ENCODE measurements at regions not wholly inside any gene's neighbourhood (a gene's known extent, or its start where the extent isn't known, plus 50 kb on each side); places are given as distances from the start of the nearest gene placed in this dataset.

DNA sequence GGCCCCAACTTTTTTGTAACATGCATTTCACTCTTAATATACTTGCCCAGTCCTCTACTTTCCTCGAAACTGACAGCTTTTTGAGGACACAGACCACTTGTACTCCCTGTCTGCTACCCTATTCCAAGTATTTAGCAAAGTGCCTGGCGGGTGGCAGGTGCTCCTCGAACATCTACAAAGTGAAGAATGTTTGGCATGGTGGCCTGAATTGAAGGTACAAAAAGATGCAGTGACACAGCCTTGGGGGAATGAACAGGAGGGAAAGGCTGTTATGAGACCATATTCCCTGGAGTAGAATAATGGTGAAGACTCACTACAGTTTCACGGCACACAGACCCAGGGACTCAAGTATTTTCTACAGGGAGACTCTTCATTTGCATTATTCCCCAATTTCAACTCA is 590.9 kb downstream of the PRELID2 start:
- BruUV-seq (replicated peaks), result no TSS peak

DNA sequence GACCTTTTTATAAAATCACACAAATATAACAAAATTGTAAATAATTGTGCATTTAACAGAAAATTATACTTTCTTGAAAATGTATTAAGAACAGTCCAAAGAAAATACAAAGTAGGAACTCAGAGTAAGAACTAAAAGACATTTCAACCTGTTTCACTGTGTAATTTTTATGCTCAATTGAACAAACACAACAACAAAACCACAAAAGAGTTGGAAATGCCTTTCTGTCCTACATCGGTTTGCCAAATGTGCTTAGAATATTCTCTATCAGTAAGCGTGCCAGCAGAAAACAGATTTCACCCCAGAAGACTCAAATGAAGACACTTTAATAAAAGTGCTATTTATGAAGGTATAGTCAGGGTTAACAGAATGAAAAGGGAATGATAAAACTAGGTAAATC is 592.1 kb downstream of the PRELID2 start:
- CTCF ChIA-PET, result no interaction called here
- no TSS peak for BruUV-seq (replicated peaks)
- Mint-ChIP-seq H3K9me3 (ENCODE audit: low read depth, unreplicated experiment) (no peaks in the 10 kb centered on the region), H3K4me3 (ENCODE audit: low read depth, unreplicated experiment) (no peak overlapping the region), H3K36me3 (ENCODE audit: insufficient read depth, unreplicated experiment) (no peaks in the 10 kb centered on the region), H3K27ac (ENCODE audit: unreplicated experiment) (no peak overlapping the region), H3K27me3 (ENCODE audit: unreplicated experiment) (no peaks in the 10 kb centered on the region), H3K4me1 (ENCODE audit: low read depth, unreplicated experiment) (peaks cover 36% of the 10 kb centered on the region)
- intact Hi-C loops (cut with micrococcal nuclease; ENCODE audit: unreplicated experiment), result loop anchor here (10.0 kb wide), 1 partner anchor 582 kb away; no protein-coding TSS in a partner anchor
- TF ChIP-seq, protein P1, sequence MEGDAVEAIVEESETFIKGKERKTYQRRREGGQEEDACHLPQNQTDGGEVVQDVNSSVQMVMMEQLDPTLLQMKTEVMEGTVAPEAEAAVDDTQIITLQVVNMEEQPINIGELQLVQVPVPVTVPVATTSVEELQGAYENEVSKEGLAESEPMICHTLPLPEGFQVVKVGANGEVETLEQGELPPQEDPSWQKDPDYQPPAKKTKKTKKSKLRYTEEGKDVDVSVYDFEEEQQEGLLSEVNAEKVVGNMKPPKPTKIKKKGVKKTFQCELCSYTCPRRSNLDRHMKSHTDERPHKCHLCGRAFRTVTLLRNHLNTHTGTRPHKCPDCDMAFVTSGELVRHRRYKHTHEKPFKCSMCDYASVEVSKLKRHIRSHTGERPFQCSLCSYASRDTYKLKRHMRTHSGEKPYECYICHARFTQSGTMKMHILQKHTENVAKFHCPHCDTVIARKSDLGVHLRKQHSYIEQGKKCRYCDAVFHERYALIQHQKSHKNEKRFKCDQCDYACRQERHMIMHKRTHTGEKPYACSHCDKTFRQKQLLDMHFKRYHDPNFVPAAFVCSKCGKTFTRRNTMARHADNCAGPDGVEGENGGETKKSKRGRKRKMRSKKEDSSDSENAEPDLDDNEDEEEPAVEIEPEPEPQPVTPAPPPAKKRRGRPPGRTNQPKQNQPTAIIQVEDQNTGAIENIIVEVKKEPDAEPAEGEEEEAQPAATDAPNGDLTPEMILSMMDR (IDR thresholded peaks at IDR 0.05; ENCODE audit: unreplicated experiment), result no peak
- DNase-seq, result no peak

More for the DNA sequence above, 590.9 kb downstream of the PRELID2 start:
- intact Hi-C loops (cut with micrococcal nuclease; ENCODE audit: unreplicated experiment), result loop anchor here (10.0 kb wide), 1 partner anchor 581 kb away; no protein-coding TSS in a partner anchor
- no peaks in the 10 kb centered on the region for H3K9me3 Mint-ChIP-seq (ENCODE audit: low read depth, unreplicated experiment)
- no peaks in the 10 kb centered on the region for H3K27me3 Mint-ChIP-seq (ENCODE audit: unreplicated experiment)
- H3K4me1 Mint-ChIP-seq (ENCODE audit: low read depth, unreplicated experiment), result peaks cover 30% of the 10 kb centered on the region
- H3K27ac Mint-ChIP-seq (ENCODE audit: unreplicated experiment), result no peak overlapping the region
- TF ChIP-seq, protein P1 (IDR thresholded peaks at IDR 0.05; ENCODE audit: unreplicated experiment), result no peak
- CTCF ChIA-PET, result interaction anchor here (1.0 kb wide), 1 partner anchor 18 kb away, joined by 3 read pairs; no protein-coding TSS in a partner anchor
- H3K4me3 Mint-ChIP-seq (ENCODE audit: low read depth, unreplicated experiment), result no peak overlapping the region
- DNase-seq, result no peak
- H3K36me3 Mint-ChIP-seq (ENCODE audit: insufficient read depth, unreplicated experiment), result no peaks in the 10 kb centered on the region

DNA sequence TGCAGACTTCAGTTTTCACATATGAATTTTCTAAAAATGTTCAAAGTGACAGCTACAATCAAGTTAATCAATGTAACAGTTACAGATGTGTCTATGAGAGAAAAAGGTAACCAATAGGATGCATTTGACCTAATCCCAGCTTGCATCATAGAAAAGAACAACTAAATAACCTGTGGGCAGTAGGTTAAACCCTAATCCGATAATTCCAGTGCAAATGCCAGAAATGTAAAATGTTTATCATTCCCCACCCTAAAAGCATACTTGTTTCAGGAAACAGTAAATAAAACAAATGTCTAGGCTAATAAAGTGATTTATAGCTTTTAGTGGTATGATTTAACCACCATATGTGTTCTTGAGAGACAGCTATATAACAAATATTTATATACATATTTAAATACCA is 592.6 kb downstream of the PRELID2 start:
- CTCF ChIA-PET, result no interaction called here
- Mint-ChIP-seq H3K36me3 (ENCODE audit: insufficient read depth, unreplicated experiment) (no peaks in the 10 kb centered on the region), H3K4me3 (ENCODE audit: low read depth, unreplicated experiment) (no peak overlapping the region), H3K9me3 (ENCODE audit: low read depth, unreplicated experiment) (no peaks in the 10 kb centered on the region), H3K4me1 (ENCODE audit: low read depth, unreplicated experiment) (peaks cover 40% of the 10 kb centered on the region), H3K27ac (ENCODE audit: unreplicated experiment) (no peak overlapping the region), H3K27me3 (ENCODE audit: unreplicated experiment) (no peaks in the 10 kb centered on the region)
- BruUV-seq (replicated peaks), result no TSS peak
- TF ChIP-seq, protein P1 (IDR thresholded peaks at IDR 0.05; ENCODE audit: unreplicated experiment), result no peak
- DNase-seq, result no peak
- intact Hi-C loops (cut with micrococcal nuclease; ENCODE audit: unreplicated experiment), result loop anchor here (10.0 kb wide), 1 partner anchor 582 kb away; no protein-coding TSS in a partner anchor

DNA sequence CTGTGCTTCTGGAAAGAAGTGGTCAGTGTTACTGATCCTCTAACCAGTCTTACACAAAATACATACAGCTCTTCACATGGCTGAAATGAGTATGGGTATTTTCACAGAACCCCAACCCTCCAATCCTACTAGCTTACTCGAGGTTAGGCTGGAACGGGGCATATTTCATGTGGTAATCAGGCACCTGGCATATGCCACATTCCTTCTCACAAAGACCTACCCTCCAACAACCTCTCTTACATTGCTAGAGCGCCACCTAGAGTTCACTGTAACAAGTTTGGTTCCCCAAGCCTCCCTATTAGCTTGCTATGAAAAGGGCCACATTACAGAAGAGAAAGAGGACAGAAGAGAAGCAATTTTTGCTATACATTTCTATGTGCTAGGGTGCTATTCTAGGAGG is 597.3 kb downstream of the PRELID2 start:
- Mint-ChIP-seq H3K9me3 (ENCODE audit: low read depth, unreplicated experiment) (no peaks in the 10 kb centered on the region), H3K4me1 (ENCODE audit: low read depth, unreplicated experiment) (peaks cover 20% of the 10 kb centered on the region), H3K36me3 (ENCODE audit: insufficient read depth, unreplicated experiment) (no peaks in the 10 kb centered on the region), H3K27ac (ENCODE audit: unreplicated experiment) (no peak overlapping the region), H3K27me3 (ENCODE audit: unreplicated experiment) (no peaks in the 10 kb centered on the region), H3K4me3 (ENCODE audit: low read depth, unreplicated experiment) (no peak overlapping the region)
- peak; percentile 75 for DNase-seq
- CTCF ChIA-PET, result interaction anchor here (0.6 to 1.2 kb wide), 8 partner anchors 14 to 1034 kb away, joined by 3 to 5 read pairs (median 3); no protein-coding TSS in a partner anchor
- BruUV-seq (replicated peaks), result no TSS peak
- intact Hi-C loops (cut with micrococcal nuclease; ENCODE audit: unreplicated experiment), result loop anchor here (2.0 to 5.0 kb wide), 3 partner anchors 116 to 1035 kb away; no protein-coding TSS in a partner anchor
- TF ChIP-seq, protein P1 (IDR thresholded peaks at IDR 0.05; ENCODE audit: unreplicated experiment), result peak; percentile 71
